CD4-positive, alpha-beta T cell treated with Interleukin-10 for 1 hour (primary cell): ENCODE measurements at regions not wholly inside any gene's neighbourhood (a gene's known extent, or its start where the extent isn't known, plus 50 kb on each side); places are given as distances from the start of the nearest gene placed in this dataset.

Experiments used
- DNase-seq: peaks from one replicate; pipeline ENCODE4 v3.0.0-alpha.2; 2020

DNA sequence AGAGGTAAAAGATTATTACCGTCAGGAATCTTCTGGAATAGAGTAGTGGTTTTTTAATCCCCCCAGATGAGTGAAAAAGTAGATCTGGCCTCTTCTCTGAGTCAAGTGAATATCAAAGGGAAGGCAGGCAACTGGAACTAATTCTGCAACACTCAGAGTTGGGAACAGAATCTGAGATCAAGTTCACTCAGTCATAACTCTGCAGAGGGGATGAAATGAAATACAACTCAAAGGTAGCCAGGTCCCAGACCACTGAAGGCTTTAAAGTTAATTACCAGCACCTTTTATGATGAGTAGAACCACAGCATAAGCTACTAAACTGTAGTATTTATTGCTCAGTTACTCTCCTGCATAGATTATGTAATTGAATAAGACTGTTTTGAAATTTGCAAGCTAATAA is 455.6 kb upstream of the AKR1E2 start:
- DNase-seq, result no peak

DNA sequence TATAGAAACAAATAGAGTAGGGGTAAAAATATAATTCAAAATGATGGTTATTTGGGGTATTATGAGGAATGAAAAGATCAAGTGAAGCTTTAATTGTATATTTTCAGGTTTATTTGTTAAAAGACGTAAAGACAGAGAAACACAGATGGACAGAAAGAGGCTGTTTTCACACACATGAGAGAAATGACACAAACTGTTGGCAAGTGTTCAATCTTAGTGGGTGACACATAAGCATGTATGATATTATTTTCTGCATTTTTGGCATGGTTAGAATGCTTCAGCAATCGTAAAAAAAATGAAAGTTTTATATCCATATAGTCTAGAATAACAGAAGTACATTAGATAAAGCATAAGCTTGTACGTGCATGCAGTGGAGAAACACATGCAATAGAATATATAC is 464.4 kb upstream of the AKR1E2 start:
- no peak for DNase-seq

DNA sequence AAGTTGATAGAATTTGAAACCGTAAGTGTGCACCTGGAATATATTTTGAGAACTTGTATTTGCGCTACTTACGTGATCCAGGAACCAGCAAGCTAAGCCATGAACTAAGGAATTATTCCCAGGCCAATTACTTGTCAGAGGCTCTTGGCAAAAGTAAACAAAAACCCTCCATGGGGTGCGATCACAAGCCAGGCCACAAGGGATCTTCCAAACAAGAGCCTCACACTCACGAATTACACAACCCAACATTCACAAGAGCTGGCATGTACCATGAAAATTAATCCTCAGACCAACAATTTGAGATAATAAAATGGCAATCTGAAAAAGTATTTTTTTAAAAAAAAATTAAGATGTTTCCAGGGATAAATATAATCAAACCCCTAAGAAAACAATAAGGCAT is 467.0 kb upstream of the AKR1E2 start:
- no peak for DNase-seq

GRCh38 chr10:4357911-4358310 is 468.1 kb upstream of the AKR1E2 start:
- no peak for DNase-seq

- DNase-seq, result no peak
Measured at GRCh38 chr10:4355350-4355749, 470.7 kb upstream of the AKR1E2 start.

GRCh38 chr10:4354382-4354812 is 471.6 kb upstream of the AKR1E2 start:
- no peak for DNase-seq

- no peak for DNase-seq
Measured at GRCh38 chr10:4353964-4354363, 472.0 kb upstream of the AKR1E2 start.

GRCh38 chr10:4353059-4353655 is 472.9 kb upstream of the AKR1E2 start:
- no peak for DNase-seq

DNA sequence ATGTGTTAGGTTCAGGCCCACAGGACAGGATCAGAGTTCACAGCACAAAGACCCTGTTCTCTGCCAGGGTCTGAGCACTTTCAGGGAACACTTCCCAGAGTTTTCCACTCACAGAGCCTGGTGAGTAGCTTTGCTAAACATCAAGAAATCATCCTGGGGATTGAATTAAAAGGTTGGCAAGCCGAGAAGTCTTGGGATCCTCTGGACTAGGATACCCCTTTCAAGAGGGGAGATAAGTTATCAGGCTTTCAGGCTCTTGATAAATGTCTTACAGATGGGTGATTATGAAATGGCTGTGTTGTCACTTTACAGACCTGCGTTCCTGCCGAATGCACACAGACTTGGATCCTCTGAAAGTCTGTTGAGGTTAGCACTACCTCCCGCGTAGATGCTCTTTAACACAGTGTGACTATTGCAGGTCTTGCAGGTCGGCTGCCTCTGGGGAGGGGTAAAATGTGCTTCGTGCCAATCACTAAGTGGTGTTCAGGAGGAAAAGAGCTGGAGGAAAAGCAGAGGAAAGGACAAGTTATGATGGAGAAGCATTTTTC is 473.5 kb upstream of the AKR1E2 start:
- no peak for DNase-seq

DNA sequence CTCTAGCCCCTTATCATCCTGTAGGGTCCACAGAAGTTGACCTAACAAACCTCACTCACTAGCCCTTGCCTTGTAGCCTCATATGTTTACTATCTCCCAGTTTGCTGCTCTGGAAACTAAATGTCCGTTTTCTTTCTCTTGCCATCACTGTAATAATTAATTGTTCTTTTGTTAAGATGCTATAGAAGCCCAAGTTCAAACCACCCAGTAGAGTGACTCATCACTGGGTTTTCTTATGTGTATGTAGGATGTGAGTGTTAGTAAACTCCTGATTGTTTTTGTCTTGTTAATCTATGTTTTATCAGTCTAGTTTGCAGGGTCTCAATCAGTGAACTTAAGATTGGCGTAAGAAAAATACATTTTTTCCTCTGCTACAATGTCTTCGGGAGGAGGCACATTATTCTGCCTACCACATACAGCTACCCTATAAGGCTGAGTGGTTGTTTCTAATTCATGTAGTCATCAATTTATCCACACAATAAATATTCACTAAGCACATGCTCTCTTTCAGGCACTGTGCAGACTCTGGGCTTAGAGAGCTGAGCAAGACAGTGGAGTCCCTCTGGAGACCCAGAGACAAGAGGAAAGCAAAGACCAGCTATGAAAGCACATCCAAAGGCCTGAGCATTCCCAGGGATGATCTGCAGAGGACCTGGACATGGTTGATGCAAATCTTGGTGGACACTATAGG is 474.1 kb upstream of the AKR1E2 start:
- DNase-seq, result no peak

DNA sequence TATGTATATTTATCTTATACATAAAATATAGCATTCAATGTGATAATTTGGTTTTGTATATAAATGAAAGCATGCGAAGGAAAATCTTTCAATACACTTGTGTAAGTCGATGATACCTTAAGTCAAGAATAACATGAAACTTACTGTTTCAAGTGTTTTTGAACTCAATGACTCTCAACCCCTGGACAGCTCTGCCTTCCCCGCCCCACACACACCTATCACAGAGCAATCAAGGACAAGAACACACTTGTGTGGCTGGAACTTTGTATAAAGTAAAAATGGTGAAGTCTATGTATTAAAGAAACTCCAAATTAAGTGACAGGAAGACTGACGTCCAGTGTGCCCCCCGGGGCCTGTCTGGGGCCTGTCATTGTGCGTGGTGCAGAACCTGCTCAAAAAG is 478.6 kb upstream of the AKR1E2 start:
- no peak for DNase-seq

GRCh38 chr10:4345877-4346646 is 479.9 kb upstream of the AKR1E2 start:
- DNase-seq, result no peak

GRCh38 chr10:4344492-4344994 is 481.5 kb upstream of the AKR1E2 start:
- DNase-seq, result no peak

- DNase-seq, result no peak
Measured at GRCh38 chr10:4343873-4344272, 482.1 kb upstream of the AKR1E2 start.

DNA sequence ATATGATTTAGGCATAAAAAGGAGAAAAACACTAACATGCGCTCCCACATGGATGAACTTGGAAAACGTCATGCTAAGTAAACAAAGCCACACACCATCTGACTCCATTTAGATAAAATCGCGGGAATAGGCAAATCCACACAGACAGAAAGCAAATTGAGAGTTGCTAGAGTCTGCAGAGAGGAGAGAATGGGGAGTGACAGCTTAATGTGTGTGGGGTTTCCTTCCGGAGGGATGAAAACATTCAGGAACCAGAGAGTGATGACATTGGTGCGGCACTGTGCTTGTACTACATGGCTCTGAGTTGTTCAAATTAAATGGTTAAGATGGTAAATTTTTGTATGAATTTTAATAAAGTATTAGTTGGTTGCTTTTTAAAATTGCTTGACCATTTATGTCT is 482.9 kb upstream of the AKR1E2 start:
- no peak for DNase-seq

DNA sequence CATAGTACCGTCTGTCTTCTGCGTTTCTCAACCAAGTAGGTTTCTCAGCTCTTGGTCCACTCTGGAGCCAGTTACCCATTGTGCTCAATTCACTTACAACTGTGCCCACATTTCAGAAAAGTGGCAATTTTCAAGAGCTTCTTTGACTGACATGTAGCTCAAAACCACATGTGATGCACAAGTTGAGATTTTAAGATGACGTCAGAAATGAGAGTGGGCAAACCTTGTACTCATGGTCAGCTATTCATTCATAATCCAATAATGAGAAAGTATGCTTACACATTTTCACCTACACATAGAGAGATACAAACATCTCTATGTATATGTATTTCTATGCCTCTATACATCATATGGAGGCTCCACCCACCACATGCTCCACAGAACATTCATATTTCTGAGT is 487.2 kb upstream of the AKR1E2 start:
- DNase-seq, result no peak

- DNase-seq, result no peak
Measured at GRCh38 chr10:4337563-4337962, 488.4 kb upstream of the AKR1E2 start.

DNA sequence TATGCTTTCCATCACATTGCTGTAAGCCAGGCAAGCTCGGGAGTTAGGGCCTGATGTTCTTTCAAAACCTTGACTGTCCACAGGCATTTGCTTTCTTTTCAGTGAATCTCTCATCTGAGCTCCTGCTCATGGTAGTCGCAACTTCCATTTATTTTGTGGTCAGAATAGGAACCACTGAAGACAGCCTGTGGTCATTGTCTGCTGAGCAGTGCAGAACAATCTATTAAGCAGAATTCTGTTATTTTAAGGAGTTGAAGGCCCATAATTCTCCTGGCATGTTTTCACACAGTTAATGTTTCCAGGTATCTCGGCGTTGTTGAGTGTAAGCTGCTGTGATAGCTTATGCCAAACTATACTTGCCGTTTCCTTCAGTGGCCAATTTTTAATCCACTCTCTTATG is 491.1 kb upstream of the AKR1E2 start:
- DNase-seq, result no peak

DNA sequence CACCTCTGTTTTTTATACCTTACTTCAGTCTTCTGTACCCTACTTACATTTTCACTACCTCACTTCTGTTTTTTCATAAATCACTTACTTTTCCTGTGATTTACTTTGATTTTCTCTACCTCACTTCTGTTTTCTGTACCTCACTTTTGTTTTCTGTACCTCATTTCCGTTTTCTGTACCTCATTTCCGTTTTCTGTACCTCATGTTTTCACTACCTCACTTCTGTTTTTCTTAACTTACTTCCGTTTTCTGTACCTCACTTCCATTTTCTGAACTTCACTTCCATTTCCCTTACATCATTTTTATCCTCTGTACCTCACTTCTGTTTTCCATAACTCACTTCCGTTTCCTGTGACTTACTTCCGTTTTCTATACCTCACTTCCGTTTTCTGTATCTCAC is 492.0 kb upstream of the AKR1E2 start:
- no peak for DNase-seq

DNA sequence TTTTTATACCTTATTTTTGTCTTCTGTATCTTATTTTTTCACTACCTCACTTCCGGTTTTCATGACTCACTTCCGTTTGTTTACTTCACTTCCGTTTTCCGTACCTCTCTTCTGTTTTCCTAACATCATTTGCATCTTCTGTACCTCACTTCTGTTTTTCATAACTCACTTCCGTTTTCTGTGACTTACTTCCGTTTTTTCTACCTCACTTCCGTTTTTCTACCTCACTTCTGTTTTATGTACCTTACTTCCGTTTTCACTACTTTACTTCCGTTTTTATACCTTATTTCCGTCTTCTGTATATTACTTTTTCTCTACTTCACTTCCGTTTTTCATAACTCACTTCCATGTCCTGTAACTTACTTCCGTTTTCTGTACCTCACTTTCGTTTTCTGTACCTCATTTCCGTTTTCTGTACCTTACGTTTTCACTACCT is 492.5 kb upstream of the AKR1E2 start:
- peak; percentile 15 for DNase-seq

GRCh38 chr10:4332764-4333458 is 493.1 kb upstream of the AKR1E2 start:
- peak; percentile 28 for DNase-seq

- DNase-seq, result no peak
Measured at GRCh38 chr10:4331150-4331549, 494.9 kb upstream of the AKR1E2 start.

DNA sequence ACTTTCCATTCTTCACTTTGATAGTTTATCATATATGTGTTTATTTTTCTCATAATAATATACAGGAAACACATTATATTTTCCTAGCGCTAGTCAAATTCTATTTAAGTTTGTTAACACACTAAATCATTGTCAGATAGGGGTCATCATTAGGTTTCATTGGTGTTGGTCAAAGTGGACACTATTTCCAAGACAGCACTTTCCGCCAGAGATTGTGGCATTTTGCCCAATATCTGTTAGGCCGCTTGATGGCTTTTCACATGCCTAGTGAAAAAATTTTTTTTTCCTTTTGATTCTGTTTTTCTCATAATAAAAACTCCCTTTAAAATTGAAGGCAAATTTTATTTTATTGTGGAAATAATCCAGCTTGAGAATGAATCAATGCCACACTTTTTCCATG is 495.4 kb upstream of the AKR1E2 start:
- no peak for DNase-seq
